Endothelial cell of umbilical vein (primary cell): ENCODE measurements at regions not wholly inside any gene's neighbourhood (a gene's known extent, or its start where the extent isn't known, plus 50 kb on each side); places are given as distances from the start of the nearest gene placed in this dataset.
"Not testable (repeated sequence)": the region's sequence is repeated elsewhere in the genome, so short reads cannot be mapped to it uniquely, and the experiment has no call there.

Experiments
- BruUV-seq: library from RNA; stranded (reverse); fragments of 400-500 nt; replicated peaks from 2 replicates; lab custom pipeline; 2021; lab: Mats Ljungman, UMichigan
- CTCF ChIA-PET: fragments of 300-600, 350-600 bp; sonication (Branson Sonifier 250); formaldehyde crosslinking; loops from one replicate; lab custom pipeline; 2021; ENCODE audit warnings: antibody characterized with exemption, inconsistent platforms; lab: Charles Lee
- POLR2A ChIA-PET: fragments of 300-600, 350-600 bp; sonication (Branson Sonifier 250); formaldehyde crosslinking; loops from one replicate; lab custom pipeline; 2021; ENCODE audit warnings: antibody characterized with exemption, inconsistent platforms; lab: Charles Lee
- DNase-seq: peaks from one replicate; pipeline ENCODE4 v3.0.0-alpha.2; 2011; ENCODE audit warnings: low read depth, low spot score
- FAIRE-seq: peaks from 2 replicates; lab custom pipeline; 2011; peaks lifted over from hg19 to GRCh38; lab: Jason Lieb, UNC
- H2AFZ ChIP-seq: 2 replicates; pipeline ENCODE4 v1.6.0; 2012; ENCODE audit warnings: low read depth, low read length, control low read depth, inconsistent platforms
- H3K27ac ChIP-seq: 2 replicates; pipeline ENCODE4 v1.5.1; 2011; ENCODE audit warnings: low read depth, mild to moderate bottlenecking, control low read depth, low read length, moderate library complexity; ENCODE audit not compliant: insufficient read depth
- H3K27me3 ChIP-seq, 2 experiments: 2 replicates each; pipeline versions ENCODE4 v1.6.0 to v1.6.1; 2011; ENCODE audit warnings: low read length in 2 of 2, mixed read lengths in 1 of 2; ENCODE audit not compliant: control insufficient read depth in 2 of 2, insufficient read depth in 2 of 2
- H3K36me3 ChIP-seq, 2 experiments: 2 replicates in 1 of 2; 3 replicates in 1 of 2; pipeline ENCODE4 v1.5.1; 2011; ENCODE audit warnings: low read length in 2 of 2, mild to moderate bottlenecking in 1 of 2, moderate library complexity in 1 of 2; ENCODE audit not compliant: control insufficient read depth in 2 of 2, insufficient read depth in 2 of 2; ENCODE audit errors: extremely low read depth in 1 of 2
- H3K4me1 ChIP-seq: 3 replicates; pipeline ENCODE4 v1.5.1; 2011; ENCODE audit warnings: mild to moderate bottlenecking, low read length; ENCODE audit not compliant: control insufficient read depth, insufficient read depth; ENCODE audit errors: extremely low read depth
- H3K4me2 ChIP-seq: 2 replicates; pipeline ENCODE4 v1.6.1; 2011; ENCODE audit warnings: low read length, control low read depth, mixed read lengths; ENCODE audit not compliant: insufficient read depth
- H3K4me3 ChIP-seq, 3 experiments: fragments of 200-600 bp in 1 of 3; sonication (generic), shearing (Covaris generic) in 1 of 3; replicated peaks in 1 of 3; 2 replicates each; pipeline ENCODE4 v1.5.1; 2011 to 2016; ENCODE audit warnings: control low read depth in 3 of 3, low read length in 3 of 3, mild to moderate bottlenecking in 2 of 3, inconsistent platforms in 1 of 3, low read depth in 1 of 3, moderate library complexity in 1 of 3; ENCODE audit not compliant: insufficient read depth in 1 of 3
- H3K79me2 ChIP-seq: 2 replicates; pipeline ENCODE4 v1.6.0; 2012; ENCODE audit warnings: low read length, inconsistent platforms; ENCODE audit not compliant: control insufficient read depth, insufficient read depth
- H3K9ac ChIP-seq: replicated peaks from 2 replicates; pipeline ENCODE3; 2011; ENCODE audit warnings: low read length, control low read depth; ENCODE audit not compliant: insufficient read depth; ENCODE audit errors: extremely low read depth
- H3K9me1 ChIP-seq: replicated peaks from 3 replicates; pipeline ENCODE4 v1.6.0; 2011; ENCODE audit warnings: mild to moderate bottlenecking, low read length; ENCODE audit not compliant: control insufficient read depth, insufficient read depth; ENCODE audit errors: extremely low read depth
- H3K9me3 ChIP-seq: replicated peaks from 2 replicates; pipeline ENCODE4 v1.5.1; 2012; ENCODE audit warnings: low read length, inconsistent platforms; ENCODE audit not compliant: control insufficient read depth, insufficient read depth
- H4K20me1 ChIP-seq: replicated peaks from 2 replicates; pipeline ENCODE3; 2011; ENCODE audit warnings: mild to moderate bottlenecking, low read length; ENCODE audit not compliant: control insufficient read depth, insufficient read depth; ENCODE audit errors: extremely low read depth
- CTCF ChIP-seq, 2 donors: IDR thresholded peaks; 1 replicate in 1 of 2; 2 replicates in 1 of 2; pipeline ENCODE4 v1.5.1; 2011; ENCODE audit warnings: low read length in 2 of 2, mild to moderate bottlenecking in 2 of 2, moderate library complexity in 2 of 2, control low read depth in 1 of 2, inconsistent platforms in 1 of 2, low read depth in 1 of 2; ENCODE audit not compliant: insufficient read depth in 1 of 2; ENCODE audit errors: extremely low read depth in 1 of 2
- EZH2 ChIP-seq: IDR thresholded peaks from 2 replicates; pipeline ENCODE4 v1.6.1; 2012; ENCODE audit warnings: borderline replicate concordance, low read depth, mild to moderate bottlenecking, moderate library complexity, low read length, inconsistent platforms; ENCODE audit not compliant: severe bottlenecking
- FOS ChIP-seq: IDR thresholded peaks from 2 replicates; pipeline ENCODE4 v1.6.1; 2011; ENCODE audit warnings: mild to moderate bottlenecking, low read length, moderate library complexity, borderline replicate concordance; ENCODE audit not compliant: insufficient read depth
- GATA2 ChIP-seq: IDR thresholded peaks from 2 replicates; pipeline ENCODE4 v1.7.0; 2011; ENCODE audit warnings: low read depth, mild to moderate bottlenecking, moderate library complexity, mixed read lengths, low read length; ENCODE audit not compliant: insufficient read length, insufficient read depth
- JUN ChIP-seq: IDR thresholded peaks from 2 replicates; pipeline ENCODE4 v1.6.1; 2011; ENCODE audit warnings: borderline replicate concordance, low read depth; ENCODE audit not compliant: insufficient read length, insufficient read depth
- MAX ChIP-seq: IDR thresholded peaks from 2 replicates; pipeline ENCODE4 v1.6.1; 2011; ENCODE audit not compliant: insufficient read depth, insufficient read length
- MYC ChIP-seq: IDR thresholded peaks from one replicate; pipeline ENCODE4 v1.6.1; 2011; ENCODE audit warnings: mild to moderate bottlenecking, low read depth, low read length
- POLR2A ChIP-seq: IDR thresholded peaks from 2 replicates; pipeline ENCODE4 v1.6.1; 2012; ENCODE audit warnings: low read depth, mild to moderate bottlenecking, control low read depth, low read length
- POLR2AphosphoS5 ChIP-seq: IDR thresholded peaks from 2 replicates; pipeline ENCODE4 v1.6.1; 2012; ENCODE audit warnings: low read depth, mild to moderate bottlenecking, control low read depth, low read length, moderate library complexity; ENCODE audit not compliant: insufficient read depth
- dilution Hi-C: fragments of 300-500 bp; cut with MboI; formaldehyde crosslinking; loops from one replicate; pipeline ENCODE4 v1.15.0; 2019; ENCODE audit warnings: low sequenced_read_pairs; ENCODE audit not compliant: extremely low pct_ligation_motif_present
- intact Hi-C: fragments of 100-400 bp; cut with micrococcal nuclease; formaldehyde crosslinking; loops from one replicate; pipeline ENCODE4 v1.10.0; 2022

- Histone ChIP-seq H2AFZ (no peak overlapping the region), H3K4me3 (no peak overlapping the region), H4K20me1 (no peaks in the 10 kb centered on the region), H3K27ac (no peak overlapping the region), H3K4me1 (no peaks in the 10 kb centered on the region), H3K79me2 (no peaks in the 10 kb centered on the region), H3K36me3 (no peaks in the 10 kb centered on the region), H3K9me1 (no peaks in the 10 kb centered on the region), H3K27me3 (peaks cover 7 to 22% of the 10 kb centered on the region in 2 experiments), H3K9ac (no peak overlapping the region), H3K9me3 (no peaks in the 10 kb centered on the region), H3K4me2 (no peak overlapping the region)
- ChIA-PET CTCF (no interaction called here), POLR2A (no interaction called here)
- intact Hi-C loops = no loop called here
- TF ChIP-seq FOS (no peak), POLR2A (no peak), CTCF (IDR thresholded peaks at IDR 0.05; ENCODE audit: extremely low read depth in 1 of 2, insufficient read depth in 1 of 2, low read depth in 1 of 2, low read length in 2 of 2) (no peak), MYC (no peak), GATA2 (no peak), JUN (no peak), EZH2 (no peak), POLR2AphosphoS5 (no peak), MAX (no peak)
- FAIRE-seq (no peak), DNase-seq (no peak)
- dilution Hi-C loops = no loop called here
- no TSS peak for BruUV-seq
These were observed 153.6 kb upstream of the TNRC6C start for GRCh38 chr17:77804796-77805426.

GRCh38 chr17:77805970-77806369 is 152.5 kb upstream of the TNRC6C start:
- CTCF ChIA-PET = interaction anchor here (0.6 to 1.2 kb wide), 3 partner anchors 82 to 213 kb away, joined by 3 to 4 read pairs (median 3); no protein-coding TSS in a partner anchor
- H2AFZ ChIP-seq, BruUV-seq, H3K4me2 ChIP-seq, H3K27ac ChIP-seq, H3K4me3 ChIP-seq, dilution Hi-C loops, H4K20me1 ChIP-seq, DNase-seq, H3K9me1 ChIP-seq, H3K79me2 ChIP-seq, H3K9me3 ChIP-seq, H3K36me3 ChIP-seq, intact Hi-C loops, FAIRE-seq, H3K9ac ChIP-seq, POLR2A ChIA-PET, H3K4me1 ChIP-seq: not testable (repeated sequence)
- H3K27me3 ChIP-seq = peaks cover 7 to 22% of the 10 kb centered on the region in 2 experiments
